ENCODE measurements at regions not wholly inside any gene's neighbourhood (a gene's known extent, or its start where the extent isn't known, plus 50 kb on each side); places are given as distances from the start of the nearest gene placed in this dataset.

DNA sequence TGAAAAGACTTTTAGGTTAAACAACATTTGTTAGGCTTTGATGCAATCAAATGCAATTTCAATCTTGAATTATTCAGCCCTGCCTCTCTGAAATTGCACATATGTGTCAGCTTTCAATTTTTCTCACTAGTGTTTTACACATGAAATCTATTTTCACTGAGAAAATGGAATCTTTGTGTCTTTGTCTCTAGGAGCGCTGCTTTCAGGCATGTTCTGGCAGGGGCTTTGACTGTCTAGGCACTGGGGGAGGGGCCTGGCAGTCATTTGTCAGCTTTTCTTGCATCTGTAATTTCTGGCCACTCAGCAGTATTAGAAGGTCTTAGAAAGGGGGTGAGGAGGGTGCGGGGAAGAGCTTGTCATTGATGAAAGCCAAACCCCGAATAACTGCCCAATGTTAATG, 264.4 kb downstream of the PTPRC start:
- 83% methylated on average over 3 of the region's 3 CpGs for WGBS (ENCODE audit: insufficient coverage, insufficient replicate concordance, low lambda C conversion rate, missing lambda C conversion rate)
- CTCF ChIA-PET, result interaction anchor here (0.9 to 2.1 kb wide), 3 partner anchors 8 to 115 kb away, joined by 3 to 7 read pairs (median 3); no protein-coding TSS in a partner anchor
- no peaks in the 10 kb centered on the region for H4K20me1 ChIP-seq (ENCODE audit: control insufficient read depth, insufficient read depth)
- FAIRE-seq, result no peak
- no peak; the same call in 2 of the 3 replicates for ATAC-seq
- H3K4me1 ChIP-seq (ENCODE audit: control insufficient read depth, insufficient read depth, low read length), result peaks cover 2% of the 10 kb centered on the region; the same call in 1 of the 2 replicates
- H3K79me2 ChIP-seq (ENCODE audit: control insufficient read depth, insufficient read depth, low read length), result no peaks in the 10 kb centered on the region; the same call in 1 of the 2 replicates
- SMC1A ChIA-PET (ENCODE audit: uncharacterized antibody, unreplicated experiment), result interaction anchor here (1.0 to 6.2 kb wide), 15 partner anchors 8 to 366 kb away, joined by 3 to 49 read pairs (median 5); no protein-coding TSS in a partner anchor
- H3K9ac ChIP-seq (ENCODE audit: control insufficient read depth, insufficient read depth, low read length), result no peak overlapping the region
- intact Hi-C loops (cut with micrococcal nuclease; ENCODE audit: unreplicated experiment) (no loop called here), in situ Hi-C loops (cut with MboI) (no loop called here)
- TF ChIP-seq MXI1 (IDR thresholded peaks at IDR 0.05; ENCODE audit: low read depth, low read length), result no peak
- no peak for TF ChIP-seq POU2F2 (IDR thresholded peaks at IDR 0.05; ENCODE audit: borderline replicate concordance, low read depth, low read length)
- no peak for TF ChIP-seq IKZF1 (conservative IDR thresholded peaks at IDR 0.05)
- no peak for TF ChIP-seq NRF1 (conservative IDR thresholded peaks at IDR 0.05; ENCODE audit: low read depth, low read length)
- TF ChIP-seq, protein P1, sequence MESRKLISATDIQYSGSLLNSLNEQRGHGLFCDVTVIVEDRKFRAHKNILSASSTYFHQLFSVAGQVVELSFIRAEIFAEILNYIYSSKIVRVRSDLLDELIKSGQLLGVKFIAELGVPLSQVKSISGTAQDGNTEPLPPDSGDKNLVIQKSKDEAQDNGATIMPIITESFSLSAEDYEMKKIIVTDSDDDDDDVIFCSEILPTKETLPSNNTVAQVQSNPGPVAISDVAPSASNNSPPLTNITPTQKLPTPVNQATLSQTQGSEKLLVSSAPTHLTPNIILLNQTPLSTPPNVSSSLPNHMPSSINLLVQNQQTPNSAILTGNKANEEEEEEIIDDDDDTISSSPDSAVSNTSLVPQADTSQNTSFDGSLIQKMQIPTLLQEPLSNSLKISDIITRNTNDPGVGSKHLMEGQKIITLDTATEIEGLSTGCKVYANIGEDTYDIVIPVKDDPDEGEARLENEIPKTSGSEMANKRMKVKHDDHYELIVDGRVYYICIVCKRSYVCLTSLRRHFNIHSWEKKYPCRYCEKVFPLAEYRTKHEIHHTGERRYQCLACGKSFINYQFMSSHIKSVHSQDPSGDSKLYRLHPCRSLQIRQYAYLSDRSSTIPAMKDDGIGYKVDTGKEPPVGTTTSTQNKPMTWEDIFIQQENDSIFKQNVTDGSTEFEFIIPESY (IDR thresholded peaks at IDR 0.05), result no peak
- TF ChIP-seq HDAC6 (IDR thresholded peaks at IDR 0.05; ENCODE audit: unreplicated experiment), result no peak
- TF ChIP-seq SUZ12 (IDR thresholded peaks at IDR 0.05; ENCODE audit: unreplicated experiment), result no peak
- TF ChIP-seq, protein P2, sequence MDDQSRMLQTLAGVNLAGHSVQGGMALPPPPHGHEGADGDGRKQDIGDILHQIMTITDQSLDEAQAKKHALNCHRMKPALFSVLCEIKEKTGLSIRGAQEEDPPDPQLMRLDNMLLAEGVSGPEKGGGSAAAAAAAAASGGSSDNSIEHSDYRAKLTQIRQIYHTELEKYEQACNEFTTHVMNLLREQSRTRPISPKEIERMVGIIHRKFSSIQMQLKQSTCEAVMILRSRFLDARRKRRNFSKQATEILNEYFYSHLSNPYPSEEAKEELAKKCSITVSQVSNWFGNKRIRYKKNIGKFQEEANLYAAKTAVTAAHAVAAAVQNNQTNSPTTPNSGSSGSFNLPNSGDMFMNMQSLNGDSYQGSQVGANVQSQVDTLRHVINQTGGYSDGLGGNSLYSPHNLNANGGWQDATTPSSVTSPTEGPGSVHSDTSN (IDR thresholded peaks at IDR 0.05; ENCODE audit: insufficient replicate concordance, low read depth, low read length), result no peak
- TF ChIP-seq NR2F1 (conservative IDR thresholded peaks at IDR 0.05), result no peak
- no peak for TF ChIP-seq ZNF384 (IDR thresholded peaks at IDR 0.05; ENCODE audit: borderline replicate concordance, low read depth, low read length)
- no peak for TF ChIP-seq FOXK2 (IDR thresholded peaks at IDR 0.05)
- RAD21 ChIA-PET (ENCODE audit: unreplicated experiment), result interaction anchor here (0.7 to 1.6 kb wide), 5 partner anchors 27 to 340 kb away, joined by 3 read pairs; no protein-coding TSS in a partner anchor
- H3K4me2 ChIP-seq (ENCODE audit: control insufficient read depth, insufficient read depth), result no peak overlapping the region
- DNase-seq (ENCODE audit: low read depth, low spot score), result no peak
- H2AFZ ChIP-seq (ENCODE audit: control insufficient read depth, low read depth, low read length), result no peak overlapping the region
- H3K9me3 ChIP-seq (replicated peaks; ENCODE audit: control insufficient read depth, insufficient read depth, low read length), result no peaks in the 10 kb centered on the region; the same call in 2 of the 3 replicates
- H3K27me3 ChIP-seq (replicated peaks in 1 of 2; ENCODE audit: control insufficient read depth in 2 of 2, insufficient read depth in 2 of 2, low read length in 1 of 2), result no peaks in the 10 kb centered on the region
- peaks cover 0 to 2% of the 10 kb centered on the region in 2 experiments; a peak in 3 of 4 replicates for H3K36me3 ChIP-seq (ENCODE audit: control insufficient read depth in 2 of 2, insufficient read depth in 2 of 2, low read length in 1 of 2)
- POLR2A ChIA-PET, result interaction anchor here (1.4 kb wide), 1 partner anchor 8 kb away, joined by 3 read pairs; no protein-coding TSS in a partner anchor
- no peak overlapping the region for H3K4me3 ChIP-seq
- no peak overlapping the region for H3K27ac ChIP-seq (ENCODE audit: control insufficient read depth, insufficient read depth)
- no TSS peak for BruUV-seq (replicated peaks)
